GM12865 (cell line): ENCODE measurements at regions not wholly inside any gene's neighbourhood (a gene's known extent, or its start where the extent isn't known, plus 50 kb on each side); places are given as distances from the start of the nearest gene placed in this dataset.
A peak's percentile ranks its signal among the peaks of the same experiment; 100 is the strongest.
"Not testable (repeated sequence)": the region's sequence is repeated elsewhere in the genome, so short reads cannot be mapped to it uniquely, and the experiment has no call there.

Experiments used
- DNase-seq: peaks from one replicate; pipeline ENCODE4 v3.0.0; 2010; ENCODE audit warnings: low read depth
- H3K4me3 ChIP-seq: 2 replicates; pipeline ENCODE4 v1.5.1; 2011; ENCODE audit warnings: mild to moderate bottlenecking, low read depth, low read length, control low read depth
- CTCF ChIP-seq: IDR thresholded peaks from 2 replicates; pipeline ENCODE4 v1.5.1; 2011; ENCODE audit warnings: low read length, control low read depth, low read depth, inconsistent platforms; ENCODE audit not compliant: insufficient read depth; ENCODE audit errors: missing control alignments

- no peak for TF ChIP-seq CTCF
- DNase-seq: peak; percentile 7
- no peak overlapping the region for H3K4me3 ChIP-seq
These were observed 175.6 kb upstream of the CCNG1 start for GRCh38 chr5:163261647-163262269.

GRCh38 chr5:163266249-163266648, 171.1 kb upstream of the CCNG1 start:
- DNase-seq: not testable (repeated sequence)

GRCh38 chr5:163269624-163270023, 167.8 kb upstream of the CCNG1 start:
- TF ChIP-seq CTCF: peak; percentile 14
- H3K4me3 ChIP-seq: no peak overlapping the region
- DNase-seq: no peak

More at GRCh38 chr5:163266249-163266648, 171.1 kb upstream of the CCNG1 start:
- not testable (repeated sequence) for H3K4me3 ChIP-seq

- H3K4me3 ChIP-seq: no peak overlapping the region
- DNase-seq: no peak
- TF ChIP-seq CTCF: no peak
These were observed 160.9 kb upstream of the CCNG1 start for GRCh38 chr5:163276466-163276865.

- H3K4me3 ChIP-seq, DNase-seq: not testable (repeated sequence)
These were observed 156.5 kb upstream of the CCNG1 start for GRCh38 chr5:163280897-163281296.

- DNase-seq: no peak
- no peak for TF ChIP-seq CTCF
- H3K4me3 ChIP-seq: no peak overlapping the region
These were observed 155.9 kb upstream of the CCNG1 start for GRCh38 chr5:163281512-163281911.

- no peak for DNase-seq
These were observed 143.6 kb upstream of the CCNG1 start for GRCh38 chr5:163293836-163294235.

More at GRCh38 chr5:163293836-163294235, 143.6 kb upstream of the CCNG1 start:
- H3K4me3 ChIP-seq: no peak overlapping the region
- TF ChIP-seq CTCF: no peak
